Smooth muscle cell (in vitro differentiated cells): ENCODE measurements at regions not wholly inside any gene's neighbourhood (a gene's known extent, or its start where the extent isn't known, plus 50 kb on each side); places are given as distances from the start of the nearest gene placed in this dataset.

Experiments
- DNase-seq: peaks from one replicate; lab custom pipeline; 2025; ENCODE audit not compliant: unreplicated experiment; lab: John Stamatoyannopoulos, UW
- H2AFZ ChIP-seq: fragments of 200-600 bp; sonication (generic); 2 replicates; pipeline ENCODE4 v1.6.0; 2016; ENCODE audit warnings: antibody characterized with exemption, low read depth, mild to moderate bottlenecking
- H3F3A ChIP-seq: fragments of 200-600 bp; sonication (generic); 2 replicates; pipeline ENCODE4 v1.6.0; 2017; ENCODE audit warnings: antibody characterized with exemption, low read depth
- H3K27ac ChIP-seq: fragments of 200-600 bp; sonication (generic); 2 replicates; pipeline ENCODE4 v1.5.1; 2016; ENCODE audit warnings: low read depth, mild to moderate bottlenecking
- H3K27me3 ChIP-seq: fragments of 200-600 bp; sonication (generic); 2 replicates; pipeline ENCODE4 v1.6.1; 2016; ENCODE audit warnings: low read depth, mild to moderate bottlenecking
- H3K36me3 ChIP-seq: fragments of 200-600 bp; sonication (generic); 2 replicates; pipeline ENCODE4 v1.5.1; 2016; ENCODE audit warnings: low read depth
- H3K4me1 ChIP-seq: fragments of 200-600 bp; sonication (generic); 2 replicates; pipeline ENCODE4 v1.5.1; 2016; ENCODE audit warnings: low read depth
- H3K4me2 ChIP-seq: fragments of 200-600 bp; sonication (generic); 2 replicates; pipeline ENCODE4 v1.6.0; 2016; ENCODE audit warnings: mild to moderate bottlenecking
- H3K4me3 ChIP-seq: fragments of 200-600 bp; sonication (generic); 2 replicates; pipeline ENCODE4 v1.5.1; 2016; ENCODE audit warnings: mild to moderate bottlenecking
- H3K79me2 ChIP-seq: fragments of 200-600 bp; sonication (generic); 2 replicates; pipeline ENCODE4 v1.6.0; 2016; ENCODE audit warnings: low read depth, mild to moderate bottlenecking
- H3K9ac ChIP-seq: fragments of 200-600 bp; sonication (generic); 2 replicates; pipeline ENCODE4 v1.6.0; 2016; ENCODE audit warnings: low read depth
- H3K9me3 ChIP-seq: fragments of 200-600 bp; sonication (generic); replicated peaks from 2 replicates; pipeline ENCODE4 v1.5.1; 2016; ENCODE audit warnings: low read depth
- H4K20me1 ChIP-seq: fragments of 200-600 bp; sonication (generic); 2 replicates; pipeline ENCODE4 v1.6.0; 2016; ENCODE audit warnings: low read depth
- CTCF ChIP-seq: fragments of 200-600 bp; sonication (generic); IDR thresholded peaks from 2 replicates; pipeline ENCODE4 v1.5.1; 2017; ENCODE audit warnings: borderline replicate concordance, mild to moderate bottlenecking, antibody characterized with exemption; ENCODE audit not compliant: insufficient read depth, poor library complexity, severe bottlenecking
- WGBS: methylation state at CpG from one replicate; pipeline ENCODE4 v1.1.7; 2016; ENCODE audit warnings: low lambda C conversion rate; 5-methylcytosine and 5-hydroxymethylcytosine counted together

GRCh38 chr20:11564491-11564890 lies 353.2 kb upstream of the BTBD3 start:
- no peaks in the 10 kb centered on the region for H3F3A ChIP-seq
- H2AFZ ChIP-seq = no peak overlapping the region
- no peak overlapping the region for H3K27ac ChIP-seq
- H3K9ac ChIP-seq = no peak overlapping the region
- no peaks in the 10 kb centered on the region for H3K9me3 ChIP-seq
- no peaks in the 10 kb centered on the region for H3K4me1 ChIP-seq
- H3K79me2 ChIP-seq = no peaks in the 10 kb centered on the region
- WGBS = 91% methylated on average over 5 of the region's 5 CpGs
- no peak overlapping the region for H3K4me3 ChIP-seq
- H3K36me3 ChIP-seq = no peaks in the 10 kb centered on the region
- no peak for DNase-seq
- H3K4me2 ChIP-seq = no peak overlapping the region
- H3K27me3 ChIP-seq = no peaks in the 10 kb centered on the region
- no peak for TF ChIP-seq CTCF
- H4K20me1 ChIP-seq = no peaks in the 10 kb centered on the region

- no peaks in the 10 kb centered on the region for H3K9me3 ChIP-seq
- TF ChIP-seq CTCF = no peak
- no peaks in the 10 kb centered on the region for H3K36me3 ChIP-seq
- DNase-seq = no peak
- no peak overlapping the region for H2AFZ ChIP-seq
- H4K20me1 ChIP-seq = no peaks in the 10 kb centered on the region
- H3K79me2 ChIP-seq = no peaks in the 10 kb centered on the region
- 59% methylated on average over 5 of the region's 5 CpGs for WGBS
- H3K4me1 ChIP-seq = no peaks in the 10 kb centered on the region
- H3F3A ChIP-seq = no peaks in the 10 kb centered on the region
- H3K27me3 ChIP-seq = no peaks in the 10 kb centered on the region
- H3K27ac ChIP-seq = no peak overlapping the region
- H3K9ac ChIP-seq = no peak overlapping the region
- H3K4me3 ChIP-seq = no peak overlapping the region
- H3K4me2 ChIP-seq = no peak overlapping the region
Observed at GRCh38 chr20:11569163-11569562, 348.5 kb upstream of the BTBD3 start.

GRCh38 chr20:11573507-11573906 lies 344.2 kb upstream of the BTBD3 start:
- Histone ChIP-seq H3K27me3 (no peaks in the 10 kb centered on the region), H3K9me3 (no peaks in the 10 kb centered on the region), H2AFZ (no peak overlapping the region), H3K79me2 (no peaks in the 10 kb centered on the region), H3K27ac (no peak overlapping the region), H3K36me3 (no peaks in the 10 kb centered on the region), H3K4me3 (no peak overlapping the region), H3F3A (no peaks in the 10 kb centered on the region), H3K4me2 (no peak overlapping the region), H3K9ac (no peak overlapping the region), H4K20me1 (no peaks in the 10 kb centered on the region), H3K4me1 (no peaks in the 10 kb centered on the region)
- no peak for DNase-seq
- no peak for TF ChIP-seq CTCF
- 91% methylated on average over 4 of the region's 4 CpGs for WGBS

- Histone ChIP-seq H3K9ac (no peak overlapping the region), H3K27me3 (no peaks in the 10 kb centered on the region), H3K36me3 (no peaks in the 10 kb centered on the region), H3K4me2 (no peak overlapping the region), H3K79me2 (no peaks in the 10 kb centered on the region), H3K9me3 (no peaks in the 10 kb centered on the region), H3K4me1 (no peaks in the 10 kb centered on the region), H4K20me1 (no peaks in the 10 kb centered on the region), H3F3A (no peaks in the 10 kb centered on the region), H3K27ac (no peak overlapping the region), H2AFZ (no peak overlapping the region), H3K4me3 (no peak overlapping the region)
- no peak for TF ChIP-seq CTCF
- WGBS = 96% methylated on average over 2 of the region's 2 CpGs
- DNase-seq = no peak
Observed at GRCh38 chr20:11581271-11581670, 336.4 kb upstream of the BTBD3 start.
